Left renal pelvis (tissue), 4 donors: ENCODE measurements at regions not wholly inside any gene's neighbourhood (a gene's known extent, or its start where the extent isn't known, plus 50 kb on each side); places are given as distances from the start of the nearest gene placed in this dataset.

Source experiments
- DNase-seq, 4 donors: peaks; one replicate each; pipeline ENCODE4 v3.0.0-alpha.2; 2013; ENCODE audit warnings: low read depth in 4 of 4, low spot score in 3 of 4

GRCh38 chr5:139733698-139734538, 61.7 kb upstream of the PSD2 start:
- DNase-seq, result no peak

DNA sequence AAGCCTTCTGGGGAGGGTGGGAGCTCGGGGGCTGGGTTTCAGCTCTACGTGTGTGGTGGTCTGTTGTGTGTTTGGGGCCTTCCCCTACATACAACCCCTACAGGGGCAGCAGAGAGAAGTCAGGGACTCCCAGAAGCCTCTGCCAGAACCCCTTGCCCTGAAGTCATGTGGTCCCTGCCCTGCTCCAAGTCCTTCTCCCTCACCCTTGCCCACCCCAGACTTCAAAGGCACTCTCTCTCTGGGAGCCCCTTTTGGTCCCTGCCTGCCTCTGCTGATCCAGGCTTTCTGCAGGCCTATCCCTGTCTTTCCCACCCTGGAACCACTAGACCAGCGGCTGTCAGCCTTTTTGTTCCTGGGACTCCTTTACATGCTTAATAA, 61.1 kb upstream of the PSD2 start:
- no peak for DNase-seq

DNA sequence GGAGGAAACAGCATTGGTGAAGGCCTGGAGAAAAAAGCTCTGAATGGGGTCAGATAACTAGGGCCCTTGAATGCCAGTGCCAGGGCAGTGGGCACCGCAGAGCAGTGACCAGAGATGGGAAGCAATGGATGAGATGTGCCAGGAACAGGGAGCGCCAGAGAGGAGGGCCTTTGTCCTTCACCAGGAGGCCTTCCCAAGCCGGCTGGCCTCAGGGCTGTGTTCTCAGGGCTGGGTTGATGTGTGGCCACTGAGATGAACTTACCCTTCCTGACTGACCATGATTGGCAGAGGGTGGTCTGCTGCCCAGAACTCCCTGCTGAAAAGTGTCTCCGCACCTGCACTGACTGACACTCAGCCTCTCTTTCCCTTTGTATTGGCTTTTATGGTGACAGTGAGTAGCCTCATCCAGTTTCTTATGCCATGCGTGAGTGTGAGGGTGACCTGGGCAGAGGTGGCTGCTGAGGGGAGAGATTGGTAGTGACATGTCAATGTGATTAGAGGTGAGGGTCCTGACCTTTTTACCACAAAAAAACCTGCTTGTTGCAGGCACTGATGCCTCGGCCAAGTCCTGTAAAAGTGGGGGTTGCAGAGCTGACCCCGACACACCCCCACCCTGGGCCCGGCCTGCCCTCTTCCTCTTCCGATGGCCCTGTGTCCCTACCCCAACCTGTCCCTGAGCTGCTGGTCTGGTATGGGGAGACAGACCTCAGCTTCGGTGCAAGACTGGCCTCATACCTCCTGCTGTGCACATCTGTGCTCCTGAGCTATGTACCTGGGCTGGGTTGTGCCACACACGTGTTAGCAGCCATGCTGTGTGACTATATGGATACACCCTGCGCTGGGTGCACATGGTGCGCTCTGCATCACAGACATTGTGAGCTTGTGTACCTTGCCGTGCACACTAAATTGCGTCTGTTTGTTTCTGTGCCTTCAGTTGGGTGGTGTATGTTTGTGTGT, 57.1 kb upstream of the PSD2 start:
- no peak for DNase-seq

DNA sequence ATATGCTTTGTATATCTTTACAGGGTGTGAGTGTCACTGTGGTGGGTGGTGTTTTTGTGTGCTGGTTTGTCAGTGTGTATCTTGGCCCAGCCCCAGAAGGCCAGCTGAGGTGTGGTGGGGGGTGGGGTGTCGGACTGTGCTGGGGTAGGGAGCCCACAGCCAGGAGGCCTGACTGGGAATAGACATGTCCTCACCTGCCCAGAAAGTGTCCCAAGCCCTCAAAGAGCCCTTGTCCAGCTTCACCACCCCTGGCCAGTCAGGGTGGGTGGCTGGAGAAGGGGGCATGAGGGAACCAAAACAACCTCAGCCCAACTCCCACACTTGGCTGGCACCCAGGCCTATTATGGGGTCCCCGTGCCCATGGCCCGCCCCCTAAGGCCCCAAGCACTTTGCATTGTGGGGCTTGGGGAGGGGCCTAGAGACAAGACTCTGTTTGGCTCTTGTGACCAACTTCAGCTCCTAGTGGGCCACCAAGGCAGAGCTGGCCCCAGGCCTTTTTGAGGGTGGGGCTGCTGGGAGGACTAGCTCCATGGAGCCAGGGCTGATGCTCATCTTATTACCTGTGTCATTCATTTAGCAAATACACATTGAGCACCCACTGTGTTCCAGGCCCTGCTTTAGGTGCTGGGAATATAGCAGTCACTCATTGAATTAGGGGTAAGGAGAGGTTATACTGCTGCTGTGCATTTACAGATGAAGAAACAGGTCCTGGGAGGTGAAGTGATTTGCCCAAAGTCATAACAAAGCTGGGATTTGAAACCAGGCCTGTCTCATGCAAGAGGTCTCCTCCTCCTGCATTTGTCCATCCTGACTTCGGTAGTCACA, 56.2 kb upstream of the PSD2 start:
- no peak for DNase-seq

DNA sequence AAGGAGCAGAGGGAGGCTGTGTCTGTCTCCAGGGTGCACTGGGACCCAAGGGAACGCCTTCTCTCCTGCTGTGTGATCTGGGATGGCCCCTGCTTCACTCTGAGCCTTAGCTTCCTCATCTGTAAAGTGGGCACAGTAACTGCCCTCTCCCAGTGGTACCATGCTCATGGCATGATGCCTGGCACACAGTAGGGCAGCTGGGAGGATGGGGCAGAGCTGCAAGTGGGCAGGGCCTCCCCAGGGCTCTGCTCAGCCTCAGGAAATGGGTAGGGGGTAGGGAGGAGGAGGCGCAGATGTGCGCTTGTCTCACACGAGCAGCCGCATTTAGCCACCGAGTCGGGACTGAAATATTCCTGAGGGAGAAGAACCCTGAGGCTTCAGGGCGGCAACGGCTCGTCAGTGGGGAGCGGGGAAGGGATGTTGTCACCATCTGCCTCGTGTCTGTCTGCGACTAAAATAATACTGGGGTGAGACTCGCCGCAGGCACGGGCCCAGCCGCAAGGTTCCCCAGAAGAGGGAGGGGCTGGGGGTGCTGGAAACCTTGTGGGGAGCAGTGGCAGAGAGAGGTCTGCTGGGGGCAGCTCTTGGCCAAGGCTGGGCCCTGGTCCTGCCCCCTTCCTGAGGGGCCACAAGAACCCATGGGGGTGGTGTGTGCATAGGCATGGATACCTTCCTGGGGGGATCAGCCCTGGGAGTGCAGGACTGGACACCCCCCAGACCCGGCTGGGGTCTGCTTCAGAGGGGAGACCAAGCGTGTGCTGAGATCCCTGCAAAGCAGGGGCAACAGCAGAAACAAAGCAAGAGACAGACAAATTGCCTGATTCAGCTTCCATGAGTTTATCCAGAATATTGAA, 55.2 kb upstream of the PSD2 start:
- DNase-seq, result no peak

GRCh38 chr5:139740992-139741672, 54.5 kb upstream of the PSD2 start:
- no peak for DNase-seq

- DNase-seq, result no peak
Observed at GRCh38 chr5:139741823-139742172, 53.8 kb upstream of the PSD2 start.

DNA sequence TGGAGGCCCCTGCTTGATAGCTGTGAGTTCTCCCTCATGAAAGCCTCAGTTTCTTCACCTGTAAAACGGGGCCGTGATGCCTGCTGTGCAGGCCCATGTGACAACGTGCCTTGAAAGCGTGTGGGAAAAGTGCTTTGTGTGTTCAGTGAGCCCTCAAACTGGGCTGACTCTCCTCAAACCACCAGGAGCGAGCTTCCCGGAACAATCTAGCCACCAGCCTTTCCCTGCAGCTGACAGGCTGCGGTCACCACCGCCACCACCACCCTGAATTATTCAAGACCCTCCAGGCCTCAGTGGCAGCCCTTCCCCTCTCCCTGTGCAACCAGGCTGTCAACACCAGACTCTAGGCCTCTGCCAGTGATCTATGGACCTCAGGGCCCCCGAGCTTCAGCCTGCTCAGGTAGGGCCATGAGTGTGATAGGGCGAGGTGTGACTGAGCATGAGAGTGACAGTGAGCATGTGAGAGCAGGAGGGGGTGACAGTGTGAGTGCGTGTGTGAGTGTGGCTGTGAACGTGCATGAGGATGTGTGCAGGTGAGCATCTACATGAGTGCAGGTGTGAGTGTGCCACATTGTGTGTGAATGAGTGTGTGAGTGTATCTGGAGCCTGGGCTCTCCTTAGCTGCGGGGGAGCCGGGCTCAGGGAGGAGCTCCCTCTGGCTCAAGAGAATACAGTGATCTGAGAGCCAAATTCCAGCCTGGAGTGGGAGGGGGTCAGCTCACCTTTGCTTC, 53.3 kb upstream of the PSD2 start:
- no peak for DNase-seq

DNA sequence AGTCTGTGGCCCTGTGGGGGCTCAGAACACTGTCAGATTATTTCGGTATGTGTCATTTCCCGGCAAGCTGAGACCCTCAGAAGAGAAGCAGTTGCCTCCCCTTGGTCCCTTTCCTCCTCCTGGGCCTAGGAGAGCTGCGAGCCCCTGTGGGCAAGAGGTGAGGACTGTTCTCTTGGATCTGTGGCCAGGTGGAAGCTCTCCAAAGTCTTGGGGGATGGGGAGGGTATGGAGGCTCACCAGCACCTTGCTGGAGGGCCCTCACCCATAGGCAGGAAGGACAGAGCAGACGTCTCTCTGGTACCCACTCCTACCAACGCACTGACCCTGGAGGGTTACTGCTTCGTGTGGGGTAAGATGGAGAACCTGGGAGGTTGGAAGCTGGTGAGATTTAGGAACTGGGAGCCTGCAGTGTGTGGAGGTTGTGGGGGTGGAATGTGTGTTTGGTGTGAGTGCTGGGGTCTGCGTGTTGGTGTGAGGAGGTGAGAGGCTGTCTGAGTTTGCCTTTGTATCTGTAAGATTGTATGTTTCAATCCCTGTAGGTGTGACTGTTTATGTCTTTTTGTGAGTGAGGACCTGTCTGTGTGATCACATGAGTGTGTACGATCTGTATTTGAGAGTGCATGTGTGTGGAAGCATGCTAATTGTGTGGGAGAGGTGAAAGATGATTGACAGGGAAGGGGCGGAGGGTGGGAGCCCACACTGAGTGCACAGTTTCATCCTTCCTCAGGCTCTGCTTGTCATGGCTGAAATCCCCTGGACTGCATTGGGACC, 52.4 kb upstream of the PSD2 start:
- DNase-seq, result no peak

DNA sequence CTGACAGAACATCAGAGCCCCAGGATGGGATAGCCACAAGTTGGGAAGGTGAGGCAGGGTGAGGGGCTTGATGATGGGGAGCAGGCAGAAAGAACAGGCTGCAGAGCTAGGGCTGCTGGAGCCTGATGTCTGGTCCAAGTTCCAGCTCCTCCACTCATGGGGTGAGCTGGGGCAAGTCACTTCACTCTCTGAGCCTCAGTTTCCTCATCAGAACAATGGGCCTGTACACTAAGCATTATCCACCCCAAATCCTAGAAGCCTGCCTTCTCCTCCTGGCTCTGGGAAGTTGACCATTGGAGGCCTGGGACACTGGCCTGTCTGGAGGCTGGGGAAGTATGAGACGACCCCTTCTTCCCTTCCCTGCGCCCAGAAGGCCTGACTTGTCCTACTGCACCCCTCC, 51.8 kb upstream of the PSD2 start:
- DNase-seq, result no peak

DNA sequence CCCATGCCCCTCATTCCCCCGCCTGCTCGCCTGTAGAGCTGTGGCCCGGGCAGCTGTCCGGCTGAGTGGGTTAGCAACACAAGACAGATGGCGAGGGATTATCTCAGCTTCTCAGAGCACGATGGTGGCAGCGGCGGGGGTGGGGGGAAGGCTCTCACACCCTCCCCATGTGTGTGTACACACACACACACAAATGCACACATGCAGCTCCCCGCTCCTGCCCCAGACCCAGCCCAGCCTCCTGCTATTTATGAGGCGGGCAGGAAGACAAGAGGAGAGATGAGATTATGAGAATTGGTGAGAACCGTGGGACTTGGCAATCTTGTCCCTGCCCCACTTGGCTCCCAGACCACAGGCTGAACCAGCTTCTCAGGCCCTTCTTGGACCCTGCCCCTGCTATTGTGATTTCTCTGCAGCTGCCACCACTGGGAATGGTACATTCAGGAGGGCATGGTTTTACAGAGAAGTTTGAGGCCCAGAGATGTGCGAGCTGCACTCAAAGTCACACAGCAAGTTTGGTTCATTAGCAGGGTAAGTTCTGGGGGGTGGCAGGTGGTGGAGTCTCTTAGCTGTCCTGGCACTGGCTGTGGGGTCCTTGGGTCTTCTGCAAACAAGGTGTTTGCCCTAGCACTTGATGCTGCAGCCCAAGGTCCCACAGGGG, 51.0 kb upstream of the PSD2 start:
- DNase-seq, result no peak

GRCh38 chr5:139745132-139745799, 50.3 kb upstream of the PSD2 start:
- no peak for DNase-seq

DNA sequence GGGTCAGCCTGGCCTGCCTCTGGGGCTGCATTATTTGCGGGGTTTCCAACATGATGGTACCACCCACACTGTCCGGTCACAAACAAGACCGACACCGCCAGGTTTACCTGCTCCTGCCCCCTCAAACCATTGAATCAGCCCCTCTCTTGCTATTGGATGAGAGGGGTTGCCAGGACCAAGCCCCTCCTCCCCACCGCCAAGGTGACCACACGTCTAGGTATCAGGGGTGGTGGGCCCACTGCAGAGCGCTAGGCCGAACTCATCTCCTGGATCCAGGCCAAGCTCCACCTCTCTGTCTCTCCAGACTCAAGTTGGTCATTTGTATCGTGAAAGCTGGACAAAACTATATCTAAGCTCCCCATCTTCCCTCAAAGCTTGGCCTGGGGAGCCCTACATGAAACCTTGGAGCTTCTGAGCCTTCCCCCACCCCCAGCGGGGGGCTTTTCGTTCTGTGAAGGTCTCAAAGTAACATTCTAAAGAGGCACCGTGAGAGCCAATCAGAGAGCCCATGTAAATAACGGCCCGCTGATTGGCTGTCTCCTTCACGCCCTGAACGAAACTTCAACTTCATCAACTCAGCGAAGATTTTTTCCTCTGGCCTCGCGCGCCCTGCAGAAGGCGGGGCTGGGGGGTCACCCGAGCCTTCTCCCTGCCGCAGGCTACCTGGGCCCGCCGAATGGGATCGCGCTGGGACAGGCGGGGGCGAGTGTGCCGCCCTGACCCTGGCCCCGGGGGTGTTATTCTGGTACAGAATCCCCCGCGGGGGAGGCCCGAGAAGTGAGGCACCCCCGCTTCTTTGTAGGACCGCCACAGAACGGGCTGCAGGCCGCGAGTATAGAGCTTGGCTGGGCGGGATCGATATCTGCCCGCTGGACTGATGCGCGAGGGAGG, 49.6 kb upstream of the PSD2 start:
- peak in 3 of 4 donors; percentile 72 to 87 (median 78) for DNase-seq
